HG02763 (cell line): ENCODE measurements at regions not wholly inside any gene's neighbourhood (a gene's known extent, or its start where the extent isn't known, plus 50 kb on each side); places are given as distances from the start of the nearest gene placed in this dataset.

Source experiments
- ATAC-seq: cut with Tn5 transposase; IDR thresholded peaks from one replicate; pipeline ENCODE4 v1.9.1; 2021; ENCODE audit warnings: mild to moderate bottlenecking, moderate library complexity; ENCODE audit not compliant: unreplicated experiment

GRCh38 chr16:62585041-62585545, 548.9 kb upstream of the CDH8 start:
- no peak for ATAC-seq

GRCh38 chr16:62583414-62583813, 547.2 kb upstream of the CDH8 start:
- ATAC-seq: no peak

- ATAC-seq: no peak
Measured at GRCh38 chr16:62573466-62573865, 537.2 kb upstream of the CDH8 start.

GRCh38 chr16:62568926-62569325, 532.7 kb upstream of the CDH8 start:
- ATAC-seq: no peak

GRCh38 chr16:62565706-62566105, 529.5 kb upstream of the CDH8 start:
- no peak for ATAC-seq

- no peak for ATAC-seq
Measured at GRCh38 chr16:62564291-62564690, 528.1 kb upstream of the CDH8 start.

- ATAC-seq: no peak
Measured at GRCh38 chr16:62562121-62562520, 525.9 kb upstream of the CDH8 start.

- ATAC-seq: no peak
Measured at GRCh38 chr16:62549875-62550274, 513.6 kb upstream of the CDH8 start.

- ATAC-seq: no peak
Measured at GRCh38 chr16:62548095-62548494, 511.9 kb upstream of the CDH8 start.

GRCh38 chr16:62546701-62547100, 510.5 kb upstream of the CDH8 start:
- no peak for ATAC-seq

GRCh38 chr16:62545039-62545438, 508.8 kb upstream of the CDH8 start:
- no peak for ATAC-seq

- ATAC-seq: no peak
Measured at GRCh38 chr16:62543516-62543915, 507.3 kb upstream of the CDH8 start.

GRCh38 chr16:62539657-62540056, 503.4 kb upstream of the CDH8 start:
- no peak for ATAC-seq

- no peak for ATAC-seq
Measured at GRCh38 chr16:62530426-62530825, 494.2 kb upstream of the CDH8 start.

- ATAC-seq: no peak
Measured at GRCh38 chr16:62516001-62516400, 479.8 kb upstream of the CDH8 start.

- ATAC-seq: no peak
Measured at GRCh38 chr16:62503073-62503472, 466.8 kb upstream of the CDH8 start.

- no peak for ATAC-seq
Measured at GRCh38 chr16:62478903-62479458, 442.7 kb upstream of the CDH8 start.

GRCh38 chr16:62477796-62478195, 441.6 kb upstream of the CDH8 start:
- no peak for ATAC-seq

GRCh38 chr16:62475573-62475972, 439.3 kb upstream of the CDH8 start:
- no peak for ATAC-seq

- ATAC-seq: no peak
Measured at GRCh38 chr16:62462971-62463370, 426.7 kb upstream of the CDH8 start.

- no peak for ATAC-seq
Measured at GRCh38 chr16:62450291-62450690, 414.1 kb upstream of the CDH8 start.

- ATAC-seq: no peak
Measured at GRCh38 chr16:62445909-62446308, 409.7 kb upstream of the CDH8 start.

GRCh38 chr16:62424206-62424605, 388.0 kb upstream of the CDH8 start:
- ATAC-seq: no peak
